ENCODE measurements at regions not wholly inside any gene's neighbourhood (a gene's known extent, or its start where the extent isn't known, plus 50 kb on each side); places are given as distances from the start of the nearest gene placed in this dataset.
"Not testable (repeated sequence)": the region's sequence is repeated elsewhere in the genome, so short reads cannot be mapped to it uniquely, and the experiment has no call there.

DNA sequence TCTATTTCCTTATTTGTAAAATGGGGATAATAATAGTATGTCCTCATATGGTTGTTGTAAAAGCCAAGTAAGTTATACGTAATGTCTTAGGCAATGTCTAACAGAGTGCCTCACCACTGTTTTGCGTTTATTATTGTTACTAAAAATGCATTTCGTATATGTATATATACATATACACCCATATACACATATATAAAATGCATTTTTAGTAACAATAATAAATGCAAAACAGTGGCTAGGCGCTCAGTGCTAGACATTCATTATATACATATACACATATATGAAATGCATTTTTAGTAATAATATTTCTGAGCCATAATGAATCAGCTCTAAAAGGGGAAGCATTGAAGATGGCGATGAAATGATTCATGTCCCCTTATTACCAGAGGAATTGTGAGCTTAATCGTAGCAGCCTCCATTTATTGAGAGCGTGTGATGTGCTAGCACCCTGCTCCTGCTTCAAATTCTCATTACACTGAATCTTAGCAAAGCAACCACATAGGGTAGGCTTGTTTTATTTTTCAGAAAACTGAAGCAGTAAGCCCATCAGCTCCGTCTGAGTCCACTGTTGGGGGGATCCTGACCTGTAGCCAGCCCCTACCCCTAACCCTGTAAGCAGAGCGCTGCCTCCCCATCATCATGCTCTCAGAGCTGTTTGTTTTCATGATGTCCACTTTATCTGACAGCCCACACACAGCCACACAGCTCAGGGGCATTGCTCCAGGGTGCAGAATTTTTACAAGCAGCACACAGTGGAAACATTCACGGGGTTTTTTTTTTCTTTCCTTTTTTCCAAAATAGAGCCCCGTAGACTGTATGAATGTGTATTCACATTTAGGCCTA is 97.1 kb upstream of the NAV2 start:
- Histone ChIP-seq H3K36me3 (no peaks in the 10 kb centered on the region), H3K27me3 (no peaks in the 10 kb centered on the region), H3K27ac (peak overlapping the region in 1 of 4 donors; percentile 6), H3K4me1 (peaks cover 0 to 5% (median 0%) of the 10 kb centered on the region in 4 donors), H3K4me3 (no peak overlapping the region), H3K9me3 (peaks cover 0 to 8% (median 0%) of the 10 kb centered on the region in 4 donors)
- no peak for DNase-seq (ENCODE audit: low spot score in 2 of 2)
- WGBS, 2 donors, result 70 to 73% methylated on average over 11 of the region's 11 CpGs
- no peak for TF ChIP-seq POLR2A (IDR thresholded peaks at IDR 0.05)

DNA sequence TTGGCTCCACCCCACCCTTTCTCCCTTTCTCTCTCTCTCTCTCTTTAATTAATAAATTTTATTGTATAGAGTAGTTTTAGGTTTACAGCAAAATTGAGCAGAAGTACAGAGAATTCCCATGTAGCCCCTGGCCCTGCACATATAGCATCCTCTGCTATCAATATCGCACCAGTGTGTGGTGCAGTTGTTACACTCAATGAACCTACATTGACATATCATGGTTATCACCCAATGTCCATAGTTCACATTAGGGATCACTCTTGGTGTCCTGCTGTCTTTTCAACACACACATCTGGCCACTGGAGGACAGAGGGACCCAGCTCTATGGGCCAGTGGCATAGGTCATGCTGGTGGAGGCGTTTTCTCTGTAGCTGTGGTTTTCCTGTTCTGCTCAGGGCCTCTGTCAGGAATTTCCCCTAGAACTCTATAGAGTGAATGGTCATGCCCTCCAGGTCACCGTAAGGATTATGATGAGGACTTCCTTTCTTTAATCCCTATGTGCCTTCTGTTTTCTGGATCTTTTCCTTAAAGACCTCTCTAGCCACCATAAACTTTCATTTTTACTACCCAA is 98.2 kb upstream of the NAV2 start:
- no peak overlapping the region for H3K27ac ChIP-seq
- H3K4me1 ChIP-seq, result peaks cover 0 to 5% (median 0%) of the 10 kb centered on the region in 4 donors
- H3K9me3 ChIP-seq, result peaks cover 0 to 8% (median 0%) of the 10 kb centered on the region in 4 donors
- no peak for DNase-seq (ENCODE audit: low spot score in 2 of 2)
- no peaks in the 10 kb centered on the region for H3K27me3 ChIP-seq
- WGBS, 2 donors, result 63 to 66% methylated on average over 3 of the region's 3 CpGs
- no peak overlapping the region for H3K4me3 ChIP-seq
- no peaks in the 10 kb centered on the region for H3K36me3 ChIP-seq
- TF ChIP-seq POLR2A (IDR thresholded peaks at IDR 0.05) (no peak), EP300 (IDR thresholded peaks at IDR 0.05) (no peak)

DNA sequence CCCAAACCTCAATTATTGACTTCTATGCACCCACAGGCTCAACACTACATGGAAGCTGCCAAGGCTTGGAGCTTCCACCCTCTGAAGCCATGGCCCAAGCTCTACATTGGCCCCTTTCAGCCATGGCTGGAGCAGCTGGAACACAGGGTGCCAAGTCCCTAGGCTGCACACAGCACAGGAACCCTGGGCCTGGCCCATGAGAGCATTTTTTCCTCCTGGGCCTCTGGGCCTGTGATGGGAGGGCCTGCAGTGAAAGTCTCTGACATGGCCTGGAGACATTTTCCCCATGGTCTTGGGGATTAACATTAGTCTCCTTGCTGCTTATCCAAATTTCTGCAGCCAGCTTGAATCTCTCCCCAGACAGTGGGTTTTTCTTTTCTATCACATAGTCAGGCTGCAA is 100.6 kb upstream of the NAV2 start:
- not testable (repeated sequence) for H3K36me3 ChIP-seq; H3K27ac ChIP-seq; H3K4me3 ChIP-seq; H3K9me3 ChIP-seq; DNase-seq (ENCODE audit: low spot score in 2 of 2); H3K27me3 ChIP-seq
- peaks cover 0 to 14% (median 0%) of the 10 kb centered on the region in 4 donors for H3K4me1 ChIP-seq

DNA sequence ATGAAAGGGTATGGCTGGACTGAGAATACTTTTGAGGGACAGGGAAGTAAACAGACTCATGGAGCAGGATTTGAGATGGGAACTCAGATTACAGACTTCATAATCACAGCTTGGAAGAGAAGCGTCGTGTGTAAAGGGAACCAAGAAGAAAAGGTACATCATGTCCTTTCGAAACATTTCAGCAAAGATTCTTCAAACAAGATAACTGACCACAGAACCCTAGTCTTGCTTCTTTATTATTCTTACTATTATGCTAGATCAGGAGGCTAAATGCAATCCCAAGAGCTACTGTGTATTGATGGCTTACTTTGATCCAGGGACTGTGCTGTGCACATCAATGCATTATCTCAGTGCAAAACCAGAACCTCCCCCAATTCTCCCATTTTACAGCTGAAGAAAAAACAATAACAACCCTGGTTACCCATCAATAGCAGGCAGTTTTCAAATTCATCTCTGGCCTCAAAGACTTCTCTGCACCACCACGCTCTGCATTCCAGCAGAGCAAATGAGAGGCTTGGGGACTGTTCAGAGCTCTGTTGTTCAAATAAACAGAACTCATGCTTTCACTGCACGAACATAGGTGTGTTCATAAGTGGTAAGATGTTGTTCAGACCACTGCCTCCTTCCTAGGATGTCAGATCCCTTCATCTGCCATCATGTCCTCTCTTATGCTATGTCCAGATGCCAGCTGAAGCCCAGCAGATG is 104.8 kb upstream of the NAV2 start:
- Histone ChIP-seq H3K9me3 (peaks cover 0 to 8% (median 0%) of the 10 kb centered on the region in 4 donors), H3K27me3 (no peaks in the 10 kb centered on the region), H3K36me3 (no peaks in the 10 kb centered on the region), H3K4me3 (no peak overlapping the region), H3K27ac (no peak overlapping the region), H3K4me1 (peaks cover 0 to 23% (median 0%) of the 10 kb centered on the region in 4 donors)
- TF ChIP-seq CTCF (IDR thresholded peaks at IDR 0.05) (no peak), EP300 (IDR thresholded peaks at IDR 0.05) (peak in 1 of 2 donors; percentile 8)
- no peak for DNase-seq (ENCODE audit: low spot score in 2 of 2)
- WGBS, 2 donors, result 80 to 88% methylated on average over 5 of the region's 5 CpGs

GRCh38 chr11:19606856-19607655 is 105.6 kb upstream of the NAV2 start:
- no peaks in the 10 kb centered on the region for H3K36me3 ChIP-seq
- H3K4me1 ChIP-seq, result peaks cover 0 to 23% (median 0%) of the 10 kb centered on the region in 4 donors
- DNase-seq (ENCODE audit: low spot score in 2 of 2), result no peak
- peaks cover 0 to 6% (median 0%) of the 10 kb centered on the region in 4 donors for H3K9me3 ChIP-seq
- 92% methylated on average over 5 of the region's 5 CpGs for WGBS, 2 donors
- no peak overlapping the region for H3K4me3 ChIP-seq
- H3K27me3 ChIP-seq, result no peaks in the 10 kb centered on the region
- H3K27ac ChIP-seq, result no peak overlapping the region
- TF ChIP-seq CTCF (IDR thresholded peaks at IDR 0.05), result no peak
- no peak for TF ChIP-seq EP300 (IDR thresholded peaks at IDR 0.05)
- TF ChIP-seq POLR2A (IDR thresholded peaks at IDR 0.05), result no peak

- WGBS, 2 donors, result 76 to 77% methylated on average over 8 of the region's 8 CpGs
- no peaks in the 10 kb centered on the region for H3K27me3 ChIP-seq
- H3K4me3 ChIP-seq, result no peak overlapping the region
- no peaks in the 10 kb centered on the region for H3K9me3 ChIP-seq
- peaks cover 0 to 23% (median 0%) of the 10 kb centered on the region in 4 donors for H3K4me1 ChIP-seq
- H3K36me3 ChIP-seq, result no peaks in the 10 kb centered on the region
- no peak for DNase-seq (ENCODE audit: low spot score in 2 of 2)
- TF ChIP-seq POLR2A (IDR thresholded peaks at IDR 0.05), result no peak
- TF ChIP-seq CTCF (IDR thresholded peaks at IDR 0.05), result no peak
- TF ChIP-seq EP300 (IDR thresholded peaks at IDR 0.05), result no peak
- no peak overlapping the region for H3K27ac ChIP-seq
Measured at GRCh38 chr11:19605520-19606371, 106.9 kb upstream of the NAV2 start.
